ENCODE measurements at regions not wholly inside any gene's neighbourhood (a gene's known extent, or its start where the extent isn't known, plus 50 kb on each side); places are given as distances from the start of the nearest gene placed in this dataset.
A peak's percentile ranks its signal among the peaks of the same experiment; 100 is the strongest.

DNA sequence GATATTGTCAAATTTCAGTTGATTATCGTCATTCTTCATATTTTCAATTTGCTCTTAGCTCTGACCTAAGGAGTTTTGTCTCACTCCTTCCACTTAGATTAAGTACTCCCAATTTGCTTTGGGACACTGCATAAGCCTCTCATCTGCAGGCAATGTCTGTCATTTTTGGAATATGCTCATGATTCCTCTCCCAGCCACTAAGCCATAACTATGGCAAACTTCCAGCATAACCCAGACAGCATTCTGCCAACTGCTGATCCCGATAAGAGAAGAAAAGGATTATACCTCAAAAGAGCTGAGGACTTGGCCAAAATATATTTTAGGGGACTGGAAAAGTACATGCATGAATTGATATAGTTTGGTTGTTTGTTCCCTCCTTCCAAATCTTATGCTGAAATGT lies 444.4 kb downstream of the GABRG1 start:
- no peaks in the 10 kb centered on the region for H3K36me3 ChIP-seq
- DNase-seq (no peak), ATAC-seq (no peak), FAIRE-seq (no peak)
- H3K27me3 ChIP-seq: no peaks in the 10 kb centered on the region
- H3K4me3 ChIP-seq: no peak overlapping the region
- WGBS, 2 donors: 69 to 75% methylated on average over 2 of the region's 2 CpGs
- no peaks in the 10 kb centered on the region for H3K4me1 ChIP-seq
- H3K9me3 ChIP-seq: no peaks in the 10 kb centered on the region
- intact Hi-C loops (cut with DNase I): no loop called here
- H3K27ac ChIP-seq: no peak overlapping the region
- TF ChIP-seq, protein P1, sequence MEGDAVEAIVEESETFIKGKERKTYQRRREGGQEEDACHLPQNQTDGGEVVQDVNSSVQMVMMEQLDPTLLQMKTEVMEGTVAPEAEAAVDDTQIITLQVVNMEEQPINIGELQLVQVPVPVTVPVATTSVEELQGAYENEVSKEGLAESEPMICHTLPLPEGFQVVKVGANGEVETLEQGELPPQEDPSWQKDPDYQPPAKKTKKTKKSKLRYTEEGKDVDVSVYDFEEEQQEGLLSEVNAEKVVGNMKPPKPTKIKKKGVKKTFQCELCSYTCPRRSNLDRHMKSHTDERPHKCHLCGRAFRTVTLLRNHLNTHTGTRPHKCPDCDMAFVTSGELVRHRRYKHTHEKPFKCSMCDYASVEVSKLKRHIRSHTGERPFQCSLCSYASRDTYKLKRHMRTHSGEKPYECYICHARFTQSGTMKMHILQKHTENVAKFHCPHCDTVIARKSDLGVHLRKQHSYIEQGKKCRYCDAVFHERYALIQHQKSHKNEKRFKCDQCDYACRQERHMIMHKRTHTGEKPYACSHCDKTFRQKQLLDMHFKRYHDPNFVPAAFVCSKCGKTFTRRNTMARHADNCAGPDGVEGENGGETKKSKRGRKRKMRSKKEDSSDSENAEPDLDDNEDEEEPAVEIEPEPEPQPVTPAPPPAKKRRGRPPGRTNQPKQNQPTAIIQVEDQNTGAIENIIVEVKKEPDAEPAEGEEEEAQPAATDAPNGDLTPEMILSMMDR (IDR thresholded peaks at IDR 0.05): no peak

DNA sequence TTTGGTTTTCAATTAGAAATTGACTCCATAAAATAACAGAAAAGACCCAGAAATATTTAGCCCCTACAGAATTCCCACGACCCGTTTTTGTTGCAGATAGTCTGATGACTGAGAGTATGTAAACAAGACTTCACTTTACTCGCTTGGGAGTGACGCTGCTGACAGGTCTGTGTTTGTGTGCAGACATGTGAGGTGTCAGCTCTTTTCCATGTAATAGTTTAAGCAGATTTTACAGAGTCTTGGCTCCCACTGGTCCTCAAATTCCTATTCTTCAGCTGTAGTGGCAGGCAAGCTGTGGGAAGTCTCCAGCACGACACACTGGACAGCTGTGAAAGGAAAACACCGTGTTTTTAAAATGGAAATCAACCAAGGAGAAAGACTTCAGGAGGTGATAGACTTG lies 455.7 kb downstream of the GABRG1 start:
- Histone ChIP-seq H3K4me1 (no peaks in the 10 kb centered on the region), H3K27me3 (no peaks in the 10 kb centered on the region), H3K9me3 (no peaks in the 10 kb centered on the region), H3K4me3 (no peak overlapping the region), H3K27ac (no peak overlapping the region), H3K36me3 (no peaks in the 10 kb centered on the region)
- 13 to 18% methylated on average over 6 of the region's 6 CpGs for WGBS, 2 donors
- no peak for ATAC-seq
- intact Hi-C loops (cut with DNase I): no loop called here
- TF ChIP-seq, protein P1 (IDR thresholded peaks at IDR 0.05): no peak
- no peak for DNase-seq
- no peak for FAIRE-seq

DNA sequence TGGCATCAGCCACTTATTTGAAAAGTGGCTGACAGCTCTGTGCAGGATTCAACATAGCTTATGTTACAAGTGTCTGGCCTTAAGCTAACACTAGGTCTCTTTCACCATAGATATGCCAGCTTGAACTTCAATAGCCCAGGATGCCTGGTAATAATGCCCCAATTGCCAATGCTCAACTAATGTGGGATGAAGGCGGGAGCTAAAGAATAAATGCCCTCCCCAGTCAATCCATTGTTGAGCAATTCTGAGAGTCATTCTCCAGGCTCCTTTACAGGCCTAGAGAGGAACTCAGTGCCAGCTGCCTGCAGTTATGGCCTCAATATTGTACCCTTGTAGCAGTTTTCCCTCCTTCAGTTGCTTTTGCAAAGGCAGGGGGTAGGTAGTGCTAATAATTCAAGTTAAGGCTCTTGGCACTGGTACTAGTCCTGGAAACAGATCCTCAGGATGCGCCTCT lies 460.2 kb downstream of the GABRG1 start:
- DNase-seq (no peak), FAIRE-seq (no peak), ATAC-seq (no peak)
- H3K27ac ChIP-seq: no peak overlapping the region
- H3K36me3 ChIP-seq: no peaks in the 10 kb centered on the region
- H3K4me1 ChIP-seq: no peaks in the 10 kb centered on the region
- H3K4me3 ChIP-seq: no peak overlapping the region
- no peaks in the 10 kb centered on the region for H3K27me3 ChIP-seq
- WGBS, 2 donors: 62 to 67% methylated on average over 2 of the region's 2 CpGs
- no peaks in the 10 kb centered on the region for H3K9me3 ChIP-seq
- intact Hi-C loops (cut with DNase I): no loop called here
- TF ChIP-seq, protein P1 (IDR thresholded peaks at IDR 0.05): no peak

DNA sequence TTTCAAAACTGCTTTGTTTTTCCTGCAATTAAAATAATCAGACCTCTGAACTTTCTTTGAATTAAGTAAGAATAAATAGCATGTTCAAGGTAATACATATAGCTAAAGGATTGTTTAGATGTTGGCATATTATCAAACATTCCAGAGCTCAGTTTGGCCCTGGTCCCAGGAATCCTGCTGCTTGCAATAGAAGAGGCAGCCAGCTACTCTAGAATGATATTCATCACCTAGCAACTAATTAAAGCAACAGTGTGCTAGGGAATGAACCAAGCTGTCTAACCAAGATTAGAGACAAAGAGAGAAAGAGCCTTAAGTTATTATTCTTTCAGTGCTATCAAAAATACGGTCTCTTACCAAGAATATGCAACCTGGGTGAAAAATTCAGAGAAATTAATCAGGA lies 460.9 kb downstream of the GABRG1 start:
- H3K36me3 ChIP-seq: no peaks in the 10 kb centered on the region
- FAIRE-seq (peak; percentile 68), DNase-seq (peak in 4 of 6 donors; percentile 5 to 42 (median 19)), ATAC-seq (peak in 3 of 4 donors; percentile 50 to 86 (median 78))
- no peaks in the 10 kb centered on the region for H3K27me3 ChIP-seq
- intact Hi-C loops (cut with DNase I): no loop called here
- no peaks in the 10 kb centered on the region for H3K4me1 ChIP-seq
- TF ChIP-seq, protein P1 (IDR thresholded peaks at IDR 0.05): no peak
- H3K4me3 ChIP-seq: no peak overlapping the region
- WGBS, 2 donors: 3 to 10% methylated on average over 1 of the region's 1 CpG
- H3K9me3 ChIP-seq: no peaks in the 10 kb centered on the region
- H3K27ac ChIP-seq: no peak overlapping the region

DNA sequence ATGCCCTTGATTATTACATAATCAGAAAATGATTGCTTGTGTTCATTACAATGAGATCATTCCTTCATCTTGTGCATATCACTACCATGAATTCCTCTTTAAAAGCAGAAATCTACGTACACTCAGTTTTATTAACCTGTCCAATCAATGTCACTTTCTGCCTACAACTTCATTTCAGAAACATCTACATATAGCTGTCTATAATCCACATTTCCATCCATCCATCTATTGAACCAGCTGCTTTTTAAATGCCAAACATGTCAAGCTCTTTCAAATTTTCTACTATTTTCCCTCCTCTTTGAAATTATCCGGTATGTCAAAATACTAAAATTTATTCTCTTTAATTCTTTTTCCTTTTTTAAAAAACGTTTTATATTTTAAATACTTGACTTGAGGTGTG lies 462.0 kb downstream of the GABRG1 start:
- H3K36me3 ChIP-seq: no peaks in the 10 kb centered on the region
- intact Hi-C loops (cut with DNase I): no loop called here
- H3K27me3 ChIP-seq: no peaks in the 10 kb centered on the region
- ATAC-seq (no peak), FAIRE-seq (no peak), DNase-seq (no peak)
- TF ChIP-seq, protein P1 (IDR thresholded peaks at IDR 0.05): no peak
- H3K9me3 ChIP-seq: no peaks in the 10 kb centered on the region
- H3K27ac ChIP-seq: no peak overlapping the region
- H3K4me1 ChIP-seq: no peaks in the 10 kb centered on the region
- WGBS, 2 donors: 44 to 52% methylated on average over 3 of the region's 3 CpGs
- no peak overlapping the region for H3K4me3 ChIP-seq

Measured in pancreas (tissue), 10 donors.